Activated CD4-positive, CD25-positive, alpha-beta regulatory T cell treated with anti-CD3 and anti-CD28 coated beads, Interleukin-2, amount 50 U/mL, for 24 hours (primary cell): ENCODE measurements at regions not wholly inside any gene's neighbourhood (a gene's known extent, or its start where the extent isn't known, plus 50 kb on each side); places are given as distances from the start of the nearest gene placed in this dataset.
"Not testable (repeated sequence)": the region's sequence is repeated elsewhere in the genome, so short reads cannot be mapped to it uniquely, and the experiment has no call there.

Source experiments
- ATAC-seq, 2 donors: fragments of 150-1000 bp; cut with Tn5 transposase; one replicate each; pipeline ENCODE4 v1.10.0; 2021; ENCODE audit warnings: mild to moderate bottlenecking in 1 of 2, moderate library complexity in 1 of 2

GRCh38 chr9:30243467-30243866, 2141.0 kb upstream of the ACO1 start:
- ATAC-seq = no peak

GRCh38 chr9:30244877-30245276, 2139.6 kb upstream of the ACO1 start:
- ATAC-seq = no peak

GRCh38 chr9:30250872-30251271, 2133.6 kb upstream of the ACO1 start:
- ATAC-seq = no peak

GRCh38 chr9:30258094-30258493, 2126.3 kb upstream of the ACO1 start:
- no peak for ATAC-seq

GRCh38 chr9:30280229-30280900, 2104.1 kb upstream of the ACO1 start:
- ATAC-seq = no peak

- no peak for ATAC-seq
These were observed 2095.0 kb upstream of the ACO1 start for GRCh38 chr9:30289435-30289834.

GRCh38 chr9:30292026-30292425, 2092.4 kb upstream of the ACO1 start:
- ATAC-seq = not testable (repeated sequence)

GRCh38 chr9:30293231-30293630, 2091.2 kb upstream of the ACO1 start:
- ATAC-seq = no peak

- ATAC-seq = no peak
These were observed 2085.2 kb upstream of the ACO1 start for GRCh38 chr9:30299126-30299780.

GRCh38 chr9:30301271-30301963, 2083.0 kb upstream of the ACO1 start:
- ATAC-seq = no peak

- no peak for ATAC-seq
These were observed 2073.7 kb upstream of the ACO1 start for GRCh38 chr9:30310711-30311110.

- no peak for ATAC-seq
These were observed 2055.0 kb upstream of the ACO1 start for GRCh38 chr9:30329431-30329830.

- no peak for ATAC-seq
These were observed 2035.5 kb upstream of the ACO1 start for GRCh38 chr9:30348904-30349303.

- ATAC-seq = no peak
These were observed 2034.6 kb upstream of the ACO1 start for GRCh38 chr9:30349526-30350513.

- no peak for ATAC-seq
These were observed 2028.2 kb upstream of the ACO1 start for GRCh38 chr9:30356221-30356620.

- ATAC-seq = no peak
These were observed 2022.1 kb upstream of the ACO1 start for GRCh38 chr9:30362373-30362772.

GRCh38 chr9:30366140-30366539, 2018.3 kb upstream of the ACO1 start:
- ATAC-seq = not testable (repeated sequence)

- no peak for ATAC-seq
These were observed 2002.2 kb upstream of the ACO1 start for GRCh38 chr9:30382271-30382670.

- ATAC-seq = no peak
These were observed 1974.2 kb upstream of the ACO1 start for GRCh38 chr9:30410273-30410672.

- ATAC-seq = no peak
These were observed 1972.9 kb upstream of the ACO1 start for GRCh38 chr9:30411571-30411970.

GRCh38 chr9:30459156-30459555, 1925.3 kb upstream of the ACO1 start:
- no peak for ATAC-seq

GRCh38 chr9:30476826-30477225, 1907.6 kb upstream of the ACO1 start:
- ATAC-seq = no peak

- no peak for ATAC-seq
These were observed 1905.8 kb upstream of the ACO1 start for GRCh38 chr9:30478684-30479083.
